ENCODE measurements at regions not wholly inside any gene's neighbourhood (a gene's known extent, or its start where the extent isn't known, plus 50 kb on each side); places are given as distances from the start of the nearest gene placed in this dataset.

DNA sequence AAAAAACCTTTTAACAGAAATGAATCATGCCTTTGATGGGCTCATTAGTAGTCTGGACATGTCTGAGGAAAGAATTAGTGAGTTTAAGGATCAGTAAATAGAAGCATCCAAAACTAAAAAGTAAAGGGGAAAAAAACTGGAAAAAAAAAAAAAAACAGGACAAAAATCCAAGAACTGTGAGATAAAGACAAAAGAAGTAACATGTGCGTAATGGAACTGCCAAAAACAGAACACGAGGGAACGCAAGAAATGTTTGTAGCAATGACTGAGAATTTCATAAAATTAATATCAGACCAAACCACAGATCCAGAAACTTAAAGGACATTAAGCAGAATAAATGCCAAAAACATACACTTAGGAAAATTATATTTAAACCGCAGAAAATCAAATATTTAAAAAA, 77.4 kb downstream of the MS4A13 start:
- H3K27ac ChIP-seq = no peak overlapping the region
- no peaks in the 10 kb centered on the region for H3K9me3 ChIP-seq
- TF ChIP-seq, protein P1, sequence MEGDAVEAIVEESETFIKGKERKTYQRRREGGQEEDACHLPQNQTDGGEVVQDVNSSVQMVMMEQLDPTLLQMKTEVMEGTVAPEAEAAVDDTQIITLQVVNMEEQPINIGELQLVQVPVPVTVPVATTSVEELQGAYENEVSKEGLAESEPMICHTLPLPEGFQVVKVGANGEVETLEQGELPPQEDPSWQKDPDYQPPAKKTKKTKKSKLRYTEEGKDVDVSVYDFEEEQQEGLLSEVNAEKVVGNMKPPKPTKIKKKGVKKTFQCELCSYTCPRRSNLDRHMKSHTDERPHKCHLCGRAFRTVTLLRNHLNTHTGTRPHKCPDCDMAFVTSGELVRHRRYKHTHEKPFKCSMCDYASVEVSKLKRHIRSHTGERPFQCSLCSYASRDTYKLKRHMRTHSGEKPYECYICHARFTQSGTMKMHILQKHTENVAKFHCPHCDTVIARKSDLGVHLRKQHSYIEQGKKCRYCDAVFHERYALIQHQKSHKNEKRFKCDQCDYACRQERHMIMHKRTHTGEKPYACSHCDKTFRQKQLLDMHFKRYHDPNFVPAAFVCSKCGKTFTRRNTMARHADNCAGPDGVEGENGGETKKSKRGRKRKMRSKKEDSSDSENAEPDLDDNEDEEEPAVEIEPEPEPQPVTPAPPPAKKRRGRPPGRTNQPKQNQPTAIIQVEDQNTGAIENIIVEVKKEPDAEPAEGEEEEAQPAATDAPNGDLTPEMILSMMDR (IDR thresholded peaks at IDR 0.05) = no peak
- no peaks in the 10 kb centered on the region for H3K36me3 ChIP-seq
- no peak overlapping the region for H3K9ac ChIP-seq (ENCODE audit: low read depth in 2 of 2, low read length in 2 of 2)
- H3K27me3 ChIP-seq = no peaks in the 10 kb centered on the region
- H3K4me3 ChIP-seq = no peak overlapping the region
- DNase-seq = no peak
- intact Hi-C loops (cut with DNase I) = no loop called here
- H3K4me1 ChIP-seq = no peaks in the 10 kb centered on the region

DNA sequence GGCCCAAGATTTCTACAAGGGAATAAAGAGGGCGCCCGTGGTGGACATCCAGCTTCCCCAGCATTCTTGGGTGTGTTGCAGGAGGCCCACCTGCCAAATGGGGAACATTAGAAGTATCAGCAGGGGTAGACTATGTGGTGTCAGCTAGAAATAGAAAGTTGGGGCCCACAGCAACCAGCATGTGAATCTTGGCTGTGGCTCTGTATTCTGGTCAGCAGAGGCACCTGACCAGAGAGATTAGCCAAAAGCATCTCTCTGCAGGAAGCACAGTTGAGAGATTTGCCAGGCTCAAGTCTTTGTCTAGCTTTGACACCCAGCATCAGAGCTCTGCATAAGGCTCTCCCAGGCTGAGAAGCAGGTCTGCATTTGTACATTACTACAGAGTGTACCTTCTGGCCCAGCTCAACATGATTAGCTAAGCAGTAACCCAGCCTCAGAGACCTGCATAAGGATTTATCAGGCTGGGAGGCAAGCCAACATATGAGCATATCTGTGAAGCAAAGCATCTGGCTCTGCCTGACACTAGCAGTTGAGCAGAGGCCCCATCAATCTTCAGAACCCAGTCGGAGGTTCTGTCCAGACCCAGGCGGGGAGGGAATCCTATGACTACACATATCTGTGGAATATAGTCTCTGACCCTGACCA, 79.9 kb downstream of the MS4A13 start:
- no peak for DNase-seq
- Histone ChIP-seq H3K4me3 (no peak overlapping the region), H3K9me3 (no peaks in the 10 kb centered on the region), H3K9ac (ENCODE audit: low read depth in 2 of 2, low read length in 2 of 2) (no peak overlapping the region), H3K27ac (no peak overlapping the region), H3K36me3 (no peaks in the 10 kb centered on the region), H3K27me3 (no peaks in the 10 kb centered on the region), H3K4me1 (no peaks in the 10 kb centered on the region)
- TF ChIP-seq, protein P1 (IDR thresholded peaks at IDR 0.05) = no peak
- intact Hi-C loops (cut with DNase I) = no loop called here

DNA sequence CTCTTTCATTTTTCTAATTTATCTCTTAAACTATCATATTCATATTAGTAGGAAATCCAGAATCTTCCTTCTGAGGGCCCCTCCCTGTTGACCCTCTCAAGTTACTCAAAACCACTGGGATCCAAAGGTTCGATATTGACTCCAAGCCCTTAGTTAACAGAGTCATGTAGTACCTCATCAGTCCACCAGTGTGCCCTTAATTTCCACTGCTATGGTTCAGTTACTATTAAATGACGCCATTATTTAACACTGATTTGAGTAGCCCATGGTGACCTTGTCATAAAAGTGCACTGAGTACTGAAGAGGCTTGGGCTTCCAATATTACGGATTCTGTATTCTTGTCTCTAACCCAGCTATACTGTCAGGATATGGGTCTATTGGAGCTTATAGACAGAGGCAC, 91.9 kb upstream of the MS4A8 start:
- Histone ChIP-seq H3K27ac (no peak overlapping the region), H3K9me3 (no peaks in the 10 kb centered on the region), H3K9ac (ENCODE audit: low read depth in 2 of 2, low read length in 2 of 2) (no peak overlapping the region), H3K36me3 (no peaks in the 10 kb centered on the region), H3K27me3 (no peaks in the 10 kb centered on the region), H3K4me1 (no peaks in the 10 kb centered on the region), H3K4me3 (no peak overlapping the region)
- intact Hi-C loops (cut with DNase I) = no loop called here
- no peak for DNase-seq
- TF ChIP-seq, protein P1 (IDR thresholded peaks at IDR 0.05) = no peak

DNA sequence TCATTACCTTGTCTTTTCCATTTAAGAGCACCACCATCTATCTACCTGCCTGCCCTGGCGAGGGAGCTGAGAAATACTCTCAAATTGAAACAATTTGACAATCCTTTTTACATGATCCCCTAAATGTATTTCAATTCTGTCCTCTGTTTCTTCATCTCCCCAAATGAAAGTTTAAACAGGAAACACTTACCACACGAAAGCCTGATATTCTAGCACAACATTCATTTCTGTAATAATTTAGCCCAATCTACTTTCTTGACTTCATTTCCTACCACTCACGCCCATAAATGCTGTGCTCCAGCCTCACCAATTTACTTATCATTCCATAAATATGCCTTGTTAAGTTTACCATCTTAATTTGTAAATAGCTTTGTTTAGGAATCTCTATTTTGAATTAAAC, 89.8 kb upstream of the MS4A8 start:
- no peak overlapping the region for H3K4me3 ChIP-seq
- H3K9me3 ChIP-seq = no peaks in the 10 kb centered on the region
- DNase-seq = no peak
- TF ChIP-seq, protein P1 (IDR thresholded peaks at IDR 0.05) = no peak
- intact Hi-C loops (cut with DNase I) = no loop called here
- H3K27me3 ChIP-seq = no peaks in the 10 kb centered on the region
- no peak overlapping the region for H3K9ac ChIP-seq (ENCODE audit: low read depth in 2 of 2, low read length in 2 of 2)
- H3K4me1 ChIP-seq = no peaks in the 10 kb centered on the region
- no peak overlapping the region for H3K27ac ChIP-seq
- no peaks in the 10 kb centered on the region for H3K36me3 ChIP-seq

DNA sequence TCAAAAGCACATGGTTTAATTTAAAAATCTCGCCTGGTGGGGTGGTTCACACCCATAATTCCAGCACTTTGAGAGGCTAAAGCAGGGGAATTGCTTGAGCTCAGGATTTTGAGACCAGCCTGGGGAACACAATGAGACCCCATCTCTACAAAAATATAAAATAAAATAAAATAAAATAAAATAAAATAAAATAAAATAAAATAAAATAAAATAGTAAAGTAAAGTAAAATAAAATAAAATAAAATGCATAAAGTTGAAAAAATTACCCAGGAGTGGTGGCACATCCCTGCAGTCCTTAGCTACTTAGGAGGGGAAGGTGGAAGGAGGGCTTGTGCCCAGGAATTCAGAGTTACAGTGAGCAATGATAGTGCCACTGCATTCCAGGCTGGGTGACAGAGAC, 88.7 kb upstream of the MS4A8 start:
- Histone ChIP-seq H3K36me3 (no peaks in the 10 kb centered on the region), H3K27me3 (no peaks in the 10 kb centered on the region), H3K4me3 (no peak overlapping the region), H3K4me1 (no peaks in the 10 kb centered on the region), H3K9me3 (no peaks in the 10 kb centered on the region), H3K9ac (ENCODE audit: low read depth in 2 of 2, low read length in 2 of 2) (no peak overlapping the region), H3K27ac (no peak overlapping the region)
- intact Hi-C loops (cut with DNase I) = no loop called here
- TF ChIP-seq, protein P1 (IDR thresholded peaks at IDR 0.05) = no peak
- no peak for DNase-seq

Measured in colonic mucosa (tissue), 4 donors.